HEK293T (cell line): ENCODE measurements at regions not wholly inside any gene's neighbourhood (a gene's known extent, or its start where the extent isn't known, plus 50 kb on each side); places are given as distances from the start of the nearest gene placed in this dataset.

Experiments
- ARNT ChIP-seq: fragments of 450-650 bp; IDR thresholded peaks from 2 replicates; pipeline ENCODE4 v1.6.1; 2017; ENCODE audit warnings: mild to moderate bottlenecking
- CTBP1 ChIP-seq: fragments of 450-650 bp; IDR thresholded peaks from 2 replicates; pipeline ENCODE4 v1.6.1; 2016; ENCODE audit warnings: borderline replicate concordance
- FOXM1 ChIP-seq: fragments of 450-650 bp; IDR thresholded peaks from 2 replicates; pipeline ENCODE4 v1.6.1; 2017; ENCODE audit warnings: mild to moderate bottlenecking, borderline replicate concordance
- SUZ12 ChIP-seq: fragments of 450-650 bp; IDR thresholded peaks from 2 replicates; pipeline ENCODE4 v1.6.1; 2016; ENCODE audit warnings: mild to moderate bottlenecking
- ZNF384 ChIP-seq: fragments of 450-650 bp; IDR thresholded peaks from 2 replicates; pipeline ENCODE4 v1.6.1; 2016

DNA sequence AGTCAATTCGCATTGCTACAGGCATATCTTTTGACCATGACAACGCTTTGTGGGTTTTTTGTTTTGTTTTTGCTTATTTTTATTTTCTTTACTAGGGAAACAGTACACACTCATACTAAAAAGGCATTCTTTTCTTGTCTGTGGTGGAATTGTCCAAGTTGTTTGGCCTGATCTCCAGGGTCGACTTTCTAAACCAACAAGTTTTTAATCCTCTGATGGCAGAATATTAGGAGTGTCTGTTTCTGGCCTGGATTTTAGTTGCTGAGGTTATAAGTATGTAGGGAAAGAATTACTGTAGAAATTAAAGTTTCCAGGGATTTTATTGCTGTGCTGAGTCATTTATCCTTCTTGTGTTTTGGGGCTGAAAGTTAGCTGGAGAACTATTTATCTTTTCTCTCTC is 218.5 kb downstream of the TAF11L14 start:
- TF ChIP-seq FOXM1 (no peak), ZNF384 (no peak), CTBP1 (no peak), SUZ12 (no peak), ARNT (no peak)
